CD4-positive, alpha-beta T cell treated with Interleukin-21 for 1 hour (primary cell): ENCODE measurements at regions not wholly inside any gene's neighbourhood (a gene's known extent, or its start where the extent isn't known, plus 50 kb on each side); places are given as distances from the start of the nearest gene placed in this dataset.
A peak's percentile ranks its signal among the peaks of the same experiment; 100 is the strongest.
"Not testable (repeated sequence)": the region's sequence is repeated elsewhere in the genome, so short reads cannot be mapped to it uniquely, and the experiment has no call there.

Experiments
- DNase-seq: peaks from one replicate; pipeline ENCODE4 v3.0.0-alpha.2; 2020

DNA sequence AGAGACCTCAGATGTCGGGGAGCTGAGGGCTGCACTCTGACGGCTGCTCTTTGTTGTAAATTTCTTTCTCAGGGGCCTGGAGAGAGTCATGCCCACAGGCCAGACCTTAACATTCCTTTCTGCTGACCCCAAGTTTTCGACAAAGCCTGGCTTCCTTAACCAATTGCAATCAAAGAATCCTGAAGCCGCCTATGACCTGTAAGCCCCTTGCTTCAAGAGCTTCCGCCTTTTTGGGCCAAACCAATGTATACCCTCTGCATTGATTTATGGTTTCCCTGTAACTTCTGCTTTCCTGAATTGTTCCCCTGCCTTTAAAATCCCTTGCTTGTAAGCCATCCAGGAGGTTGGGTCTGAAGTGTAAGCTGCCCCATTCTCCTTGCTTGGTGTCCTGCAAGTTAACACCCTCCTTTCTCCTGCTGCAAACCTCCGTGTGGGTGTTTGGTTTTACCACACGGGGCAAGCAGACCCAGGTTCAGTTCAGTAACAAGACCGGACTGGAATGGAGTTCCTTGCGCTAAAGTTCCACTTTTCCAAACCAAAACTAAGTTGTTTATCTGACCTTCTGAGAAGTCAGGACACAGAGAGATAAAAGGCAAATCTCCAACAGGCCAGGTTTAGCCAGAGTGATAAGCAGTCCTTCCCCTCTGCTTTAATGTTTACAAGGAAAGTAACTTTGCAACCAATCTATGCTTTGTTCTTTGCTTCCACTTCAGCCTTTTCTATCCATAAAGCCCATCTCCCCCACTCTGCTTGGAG, 141.6 kb downstream of the KCNJ12 start:
- DNase-seq, result no peak

GRCh38 chr17:21522755-21523336, 146.7 kb downstream of the KCNJ12 start:
- no peak for DNase-seq

DNA sequence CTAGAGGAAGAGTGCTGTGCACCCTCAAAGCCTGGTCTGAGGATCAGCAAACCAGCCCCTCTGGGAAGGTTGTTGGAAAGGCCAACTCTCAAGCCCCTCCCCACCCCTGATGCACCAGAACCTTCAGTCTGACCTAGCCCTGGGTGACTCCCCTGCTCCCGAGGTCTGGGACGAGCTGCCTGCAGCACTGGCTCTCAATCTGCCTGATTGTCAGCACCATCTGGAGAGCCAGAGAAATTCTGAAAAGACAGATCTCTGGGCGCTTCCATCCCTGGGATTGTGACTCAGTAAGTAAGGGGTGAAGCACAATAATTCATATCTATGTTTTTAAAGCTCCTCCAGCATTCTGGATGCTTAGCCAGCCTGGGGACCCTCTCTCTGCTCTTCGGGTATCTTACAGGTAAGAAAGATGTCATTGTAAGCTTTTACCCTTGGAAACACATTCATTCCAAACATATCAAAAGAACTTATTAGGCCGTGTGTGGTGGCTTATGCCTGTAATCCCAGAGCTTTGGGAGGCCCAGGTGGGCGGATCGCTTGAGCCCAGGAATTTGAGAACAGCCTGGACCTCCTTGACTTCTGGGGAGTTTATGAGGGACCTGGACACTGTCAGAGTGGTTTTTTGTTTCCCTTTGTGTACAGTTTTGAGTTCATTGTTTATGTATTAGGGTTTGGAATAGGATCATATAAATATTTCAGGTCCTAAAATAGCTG, 147.5 kb downstream of the KCNJ12 start:
- no peak for DNase-seq

DNA sequence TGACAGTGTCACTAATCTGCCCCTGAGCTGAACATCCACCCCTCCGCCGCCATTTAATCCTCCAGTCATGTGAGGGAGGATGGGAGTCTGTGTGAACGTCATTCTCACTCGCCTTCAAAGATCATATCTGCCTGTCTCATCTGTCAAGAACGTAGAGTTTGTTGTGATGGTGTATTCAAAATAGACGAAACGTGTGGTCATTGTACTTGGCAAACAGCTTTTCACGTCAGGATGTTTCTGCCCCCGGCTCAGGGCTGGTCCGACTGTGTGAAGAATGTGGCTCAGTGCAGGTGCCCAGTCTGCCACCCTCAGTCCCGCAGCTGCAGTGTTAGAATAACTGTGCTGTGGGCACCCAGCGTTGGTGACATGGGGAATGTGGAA, 148.0 kb downstream of the KCNJ12 start:
- DNase-seq, result no peak

GRCh38 chr17:21525464-21526130, 149.4 kb downstream of the KCNJ12 start:
- DNase-seq, result no peak

GRCh38 chr17:21528031-21528695, 152.0 kb downstream of the KCNJ12 start:
- DNase-seq, result no peak

DNA sequence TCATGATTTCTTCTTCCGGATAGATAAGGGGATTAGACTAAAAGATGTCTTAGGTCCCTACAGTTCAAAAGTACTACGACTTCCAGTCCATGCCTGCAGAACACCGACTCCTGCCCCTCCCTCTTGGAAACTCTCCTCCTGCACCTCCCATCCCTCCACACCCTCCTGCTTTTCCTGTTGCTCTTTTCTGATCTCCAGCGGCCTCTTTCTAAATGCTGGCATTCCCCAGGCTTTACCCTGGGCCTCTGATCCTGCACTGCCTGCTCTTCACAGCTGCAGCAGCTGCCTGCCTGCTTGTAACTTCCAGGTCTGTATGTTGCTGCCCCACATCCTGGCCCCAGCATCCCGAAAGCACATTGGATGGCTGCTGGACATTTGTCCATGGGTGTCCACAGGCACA, 154.2 kb downstream of the KCNJ12 start:
- no peak for DNase-seq

DNA sequence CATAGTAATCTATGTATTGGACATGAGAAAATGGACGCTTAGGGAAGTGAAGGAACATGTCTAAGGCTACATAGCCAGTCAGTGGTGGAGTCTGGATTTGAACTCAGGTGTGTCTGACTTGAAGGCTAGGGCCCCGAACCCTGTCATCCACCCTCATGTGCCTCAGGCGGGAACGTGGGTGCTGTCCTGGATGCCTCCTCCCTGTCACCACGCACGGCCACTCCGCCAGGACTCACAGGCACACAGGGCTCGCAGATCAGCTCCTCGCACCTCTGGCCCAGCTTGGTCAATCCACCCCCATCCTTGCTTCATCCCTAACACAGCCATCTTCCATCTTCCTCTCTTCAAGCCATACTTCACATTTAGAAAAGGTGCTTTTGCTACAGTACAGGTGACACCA, 154.7 kb downstream of the KCNJ12 start:
- DNase-seq, result no peak

- no peak for DNase-seq
Measured at GRCh38 chr17:21532763-21533385, 156.7 kb downstream of the KCNJ12 start.

DNA sequence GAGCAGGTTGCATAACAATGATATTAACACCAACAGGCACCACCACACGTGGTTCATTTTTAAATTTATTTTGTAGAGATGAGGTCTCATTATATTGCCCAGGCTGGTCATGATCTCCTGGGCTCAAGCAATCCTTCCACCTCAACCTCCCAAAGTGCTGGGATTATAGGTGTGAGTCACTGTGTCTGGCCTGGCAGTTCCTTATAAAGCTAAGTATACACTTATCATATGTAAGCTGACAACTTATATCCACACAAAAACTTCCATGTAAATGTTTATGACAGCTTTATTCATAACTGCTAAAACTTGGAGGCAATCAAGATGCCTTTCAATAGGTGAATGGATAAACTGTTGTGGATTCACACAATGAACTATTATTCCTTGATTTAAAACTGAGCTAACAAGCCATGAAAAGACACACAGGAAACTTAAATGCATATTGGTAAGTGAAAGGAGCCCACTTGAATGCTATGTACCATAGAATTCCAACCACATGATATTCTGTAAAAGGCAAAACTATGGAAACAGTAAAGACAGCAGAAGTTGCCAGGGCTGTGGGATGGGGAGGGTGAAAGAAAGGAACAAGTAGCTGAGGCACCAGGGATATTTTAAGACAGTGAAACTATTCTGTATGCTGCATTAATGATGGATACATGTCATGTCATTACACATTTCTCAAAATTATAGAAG, 156.5 kb upstream of the KCNJ18 start:
- DNase-seq, result no peak

- DNase-seq, result no peak
Measured at GRCh38 chr17:21537302-21537701, 155.0 kb upstream of the KCNJ18 start.

DNA sequence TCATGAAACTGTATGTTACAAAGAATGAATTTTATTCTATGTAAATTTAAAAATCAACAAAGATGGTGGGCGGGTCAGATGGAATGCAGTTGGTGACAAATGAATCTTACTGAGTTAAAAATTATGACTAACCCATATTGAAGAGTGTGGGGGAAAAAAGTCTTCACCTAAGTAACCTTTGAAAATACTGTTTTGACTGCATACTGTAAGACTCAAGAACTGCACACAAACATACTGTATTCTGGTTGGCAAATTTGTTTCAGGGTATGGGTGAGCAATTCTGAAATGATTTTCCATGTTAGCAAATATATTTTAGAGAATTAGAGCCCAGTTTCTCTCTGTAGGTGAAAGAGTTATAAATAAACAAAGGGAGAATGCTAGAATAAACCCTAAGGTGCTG, 153.7 kb upstream of the KCNJ18 start:
- no peak for DNase-seq

GRCh38 chr17:21539146-21539545, 153.2 kb upstream of the KCNJ18 start:
- no peak for DNase-seq

GRCh38 chr17:21540502-21540901, 151.8 kb upstream of the KCNJ18 start:
- DNase-seq, result no peak

GRCh38 chr17:21542070-21542469, 150.3 kb upstream of the KCNJ18 start:
- no peak for DNase-seq

DNA sequence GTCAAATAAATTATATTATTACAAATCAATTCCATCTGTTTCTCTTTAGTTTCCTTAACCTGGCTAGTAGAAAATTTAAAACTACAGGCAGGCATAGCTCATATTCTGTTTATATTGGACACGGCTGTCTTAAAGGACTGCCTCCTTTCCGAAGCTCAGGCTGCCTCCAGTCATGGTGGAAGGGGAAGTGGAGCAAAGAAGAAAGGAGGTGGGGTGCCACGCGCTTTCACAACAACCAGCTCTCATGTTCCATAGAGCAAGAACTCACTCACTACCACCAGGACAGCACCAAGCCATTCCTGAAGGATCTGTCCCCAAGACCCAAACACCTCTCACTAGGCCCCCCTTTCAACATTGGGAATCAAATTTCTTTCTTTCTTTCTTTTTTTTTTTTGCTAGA, 149.3 kb upstream of the KCNJ18 start:
- no peak for DNase-seq

DNA sequence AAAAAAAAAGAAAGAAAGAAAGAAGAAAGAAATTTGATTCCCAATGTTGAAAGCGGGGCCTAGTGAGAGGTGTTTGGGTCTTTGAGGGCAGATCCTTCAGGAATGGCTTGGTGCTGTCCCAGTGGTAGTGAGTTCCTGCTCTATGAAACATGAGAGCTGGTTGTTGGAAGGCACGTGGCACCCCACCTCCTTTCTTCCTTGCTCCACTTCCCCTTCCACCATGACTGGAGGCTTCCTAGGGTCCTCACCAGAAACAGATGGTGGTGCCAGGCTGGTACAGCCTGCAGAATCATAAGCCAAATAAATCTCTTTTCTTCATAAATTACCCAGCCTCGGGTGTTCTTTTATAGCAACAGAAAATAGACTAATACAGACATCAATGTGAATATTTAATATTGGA, 147.3 kb upstream of the KCNJ18 start:
- DNase-seq, result no peak

DNA sequence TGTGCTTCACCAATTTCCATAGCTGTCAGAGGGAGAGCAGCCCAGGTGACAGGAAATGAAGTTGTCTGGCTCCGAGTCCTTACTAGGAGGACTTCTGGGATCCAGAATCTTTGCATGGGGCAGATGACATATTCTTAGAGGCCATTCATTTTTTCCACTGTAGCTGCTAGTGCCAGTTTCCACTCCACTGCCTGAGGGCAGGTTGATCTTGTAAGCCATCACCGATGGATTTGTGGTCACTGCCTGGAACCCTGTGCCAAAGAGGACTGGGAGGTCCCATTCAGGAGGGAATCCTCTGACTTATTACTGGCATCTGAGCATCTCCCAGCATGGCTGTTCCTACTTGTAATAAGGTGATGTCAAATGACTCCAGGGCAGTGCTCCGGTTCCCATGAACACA, 144.1 kb upstream of the KCNJ18 start:
- DNase-seq, result no peak

GRCh38 chr17:21549107-21549687, 143.1 kb upstream of the KCNJ18 start:
- no peak for DNase-seq

DNA sequence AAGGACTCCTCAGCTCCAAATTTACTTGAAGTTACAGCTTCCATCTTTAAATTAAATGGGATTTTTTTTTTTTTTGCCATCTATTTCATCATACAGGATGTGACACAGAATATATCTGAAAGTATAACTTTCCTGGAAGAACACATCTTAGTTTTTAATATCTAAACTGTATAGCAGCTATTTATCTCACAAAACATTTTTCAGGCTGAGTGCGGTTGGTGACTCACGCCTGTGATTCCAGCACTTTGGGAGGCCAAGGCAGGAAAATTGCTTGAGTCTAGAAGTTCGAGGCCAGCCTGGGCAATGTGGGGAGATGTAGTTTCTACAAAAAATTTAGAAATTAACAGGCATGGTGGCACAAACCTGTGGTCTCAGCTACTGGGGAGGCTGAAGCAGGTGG, 142.3 kb upstream of the KCNJ18 start:
- DNase-seq, result not testable (repeated sequence)

DNA sequence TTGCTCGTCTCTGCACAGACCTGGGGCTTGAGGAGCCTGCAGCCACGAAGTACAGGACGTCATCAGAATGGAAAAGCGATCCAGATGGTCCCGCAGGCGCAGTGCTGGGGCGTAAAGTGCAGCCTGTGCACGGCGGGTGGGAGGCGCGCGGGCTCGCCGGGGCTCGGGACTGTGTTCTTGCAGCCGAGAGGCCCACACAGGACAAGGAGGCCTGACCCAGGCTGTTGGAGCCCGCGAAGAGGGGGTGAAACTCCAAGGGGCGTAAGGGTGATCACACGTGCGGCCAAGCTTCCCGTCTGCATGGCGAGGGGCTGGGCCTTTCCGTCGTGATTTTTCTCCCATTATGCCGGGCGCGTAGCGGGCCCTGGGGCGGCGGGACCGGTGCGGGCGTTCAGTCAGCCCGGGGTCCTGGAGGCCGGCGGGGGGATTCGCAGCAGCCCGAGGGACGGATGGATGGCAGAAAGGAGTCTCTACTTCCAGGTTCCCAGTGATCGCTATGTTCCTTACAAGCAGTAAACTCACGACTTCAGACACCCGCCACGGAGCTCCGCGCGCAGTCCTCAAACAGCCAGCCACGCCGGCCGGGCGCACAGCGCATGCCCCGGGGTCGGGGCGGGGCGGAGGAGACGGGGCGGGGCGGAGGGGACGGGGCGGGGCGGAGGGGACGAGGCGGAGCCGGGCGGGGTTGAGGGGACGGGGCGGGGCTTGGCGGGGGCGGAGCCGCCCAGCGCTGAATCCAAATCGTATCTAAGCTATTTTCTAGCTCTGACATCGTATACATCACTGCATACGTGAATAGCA, 141.0 kb upstream of the KCNJ18 start:
- peak; percentile 83 for DNase-seq
